H7 (cell line): ENCODE measurements at regions not wholly inside any gene's neighbourhood (a gene's known extent, or its start where the extent isn't known, plus 50 kb on each side); places are given as distances from the start of the nearest gene placed in this dataset.
"Not testable (repeated sequence)": the region's sequence is repeated elsewhere in the genome, so short reads cannot be mapped to it uniquely, and the experiment has no call there.

Experiments used
- DNase-seq: peaks from one replicate; pipeline ENCODE4 v3.0.0; 2012
- H3K27me3 ChIP-seq: 2 replicates; pipeline ENCODE4 v1.6.0; 2011; ENCODE audit warnings: mild to moderate bottlenecking, low read length; ENCODE audit not compliant: control insufficient read depth, insufficient read depth
- H3K36me3 ChIP-seq: replicated peaks from 2 replicates; pipeline ENCODE4 v1.5.1; 2011; ENCODE audit warnings: low read length; ENCODE audit not compliant: control insufficient read depth, insufficient read depth
- H3K4me3 ChIP-seq: 2 replicates; pipeline ENCODE4 v1.5.1; 2011; ENCODE audit warnings: low read depth, mild to moderate bottlenecking, control low read depth, low read length, moderate library complexity; ENCODE audit not compliant: insufficient read depth

GRCh38 chr12:114160445-114160844 lies 194.3 kb upstream of the RBM19 start:
- DNase-seq = no peak
- Histone ChIP-seq H3K4me3 (no peak overlapping the region), H3K36me3 (no peaks in the 10 kb centered on the region), H3K27me3 (no peaks in the 10 kb centered on the region)

GRCh38 chr12:114152890-114153289 lies 186.8 kb upstream of the RBM19 start:
- Histone ChIP-seq H3K27me3 (peaks cover 2% of the 10 kb centered on the region; the same call in 1 of the 2 replicates), H3K36me3 (no peaks in the 10 kb centered on the region), H3K4me3 (no peak overlapping the region)
- no peak for DNase-seq

DNA sequence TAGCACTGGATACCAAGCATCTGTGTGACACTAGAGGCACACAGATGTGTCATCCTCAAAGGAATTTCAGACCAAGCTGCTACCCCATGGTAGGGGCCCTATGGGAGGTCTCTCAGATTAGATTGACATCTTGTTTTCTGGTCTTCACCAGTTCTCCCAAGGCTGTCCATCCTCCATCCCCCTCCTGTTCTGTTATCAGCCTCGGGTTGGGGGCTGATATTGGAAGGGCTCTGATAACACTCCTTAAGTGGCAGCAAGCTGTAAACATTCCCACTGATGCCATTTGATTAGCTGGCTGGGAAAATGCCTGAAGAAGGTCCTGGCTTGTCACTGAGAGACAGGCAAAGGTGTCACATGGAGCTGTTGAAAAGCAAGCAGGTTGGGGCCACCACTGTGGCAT lies 185.9 kb upstream of the RBM19 start:
- no peaks in the 10 kb centered on the region for H3K36me3 ChIP-seq
- H3K27me3 ChIP-seq = peaks cover 2% of the 10 kb centered on the region; the same call in 1 of the 2 replicates
- H3K4me3 ChIP-seq = no peak overlapping the region
- DNase-seq = no peak

GRCh38 chr12:114150584-114150983 lies 184.5 kb upstream of the RBM19 start:
- DNase-seq, H3K4me3 ChIP-seq, H3K36me3 ChIP-seq, H3K27me3 ChIP-seq: not testable (repeated sequence)

DNA sequence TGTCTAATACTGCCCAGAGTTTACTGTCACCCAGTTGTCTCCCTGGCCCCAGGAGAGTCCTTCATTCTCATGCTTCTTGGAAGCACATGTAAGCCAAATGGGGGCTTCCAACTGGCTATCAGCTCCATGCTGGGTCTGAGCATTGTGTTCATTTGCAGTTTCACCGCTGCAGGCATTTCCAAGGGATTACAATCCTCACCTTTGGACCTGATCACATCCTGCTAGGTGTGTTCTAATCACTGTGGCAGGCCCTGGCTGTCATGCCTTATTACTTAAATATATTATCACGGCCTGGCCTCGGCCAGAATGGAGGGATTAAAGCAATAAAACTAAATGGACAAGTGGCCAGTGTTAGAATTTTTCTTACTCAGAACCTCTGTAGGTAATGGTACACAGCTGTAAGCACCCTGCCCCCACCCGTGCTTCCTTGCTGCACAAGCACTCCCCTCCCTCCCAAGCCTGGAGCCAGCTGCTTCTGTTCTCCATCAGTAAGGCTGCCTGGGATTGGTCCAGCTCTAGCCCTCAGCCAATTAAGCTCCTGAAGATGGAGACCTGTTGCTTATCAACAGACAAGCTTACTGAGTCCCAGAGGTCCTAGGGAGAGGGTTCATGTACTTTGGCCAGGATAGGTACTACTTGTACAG lies 175.9 kb upstream of the RBM19 start:
- Histone ChIP-seq H3K36me3 (no peaks in the 10 kb centered on the region), H3K4me3 (no peak overlapping the region), H3K27me3 (no peaks in the 10 kb centered on the region)
- no peak for DNase-seq

DNA sequence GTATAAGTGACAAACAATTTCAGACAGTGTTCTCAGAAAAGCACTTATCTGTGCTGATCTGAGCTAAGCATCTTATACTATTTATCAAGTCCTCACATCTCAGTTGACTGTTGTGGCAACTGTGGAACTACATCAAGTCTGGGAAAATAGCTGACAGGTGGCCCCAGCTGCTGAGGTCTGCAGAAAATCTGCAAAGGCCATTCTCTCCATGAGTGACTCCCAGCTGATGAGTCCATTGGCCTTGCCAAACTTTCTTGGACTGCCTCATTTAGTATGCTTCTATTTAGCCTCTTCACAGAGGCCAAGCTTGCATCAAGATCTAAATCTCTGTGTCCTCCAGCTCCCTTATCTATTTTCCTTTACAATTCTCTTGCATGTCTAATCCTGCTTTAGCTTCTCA lies 174.5 kb upstream of the RBM19 start:
- Histone ChIP-seq H3K36me3 (no peaks in the 10 kb centered on the region), H3K27me3 (no peaks in the 10 kb centered on the region), H3K4me3 (no peak overlapping the region)
- DNase-seq = no peak

DNA sequence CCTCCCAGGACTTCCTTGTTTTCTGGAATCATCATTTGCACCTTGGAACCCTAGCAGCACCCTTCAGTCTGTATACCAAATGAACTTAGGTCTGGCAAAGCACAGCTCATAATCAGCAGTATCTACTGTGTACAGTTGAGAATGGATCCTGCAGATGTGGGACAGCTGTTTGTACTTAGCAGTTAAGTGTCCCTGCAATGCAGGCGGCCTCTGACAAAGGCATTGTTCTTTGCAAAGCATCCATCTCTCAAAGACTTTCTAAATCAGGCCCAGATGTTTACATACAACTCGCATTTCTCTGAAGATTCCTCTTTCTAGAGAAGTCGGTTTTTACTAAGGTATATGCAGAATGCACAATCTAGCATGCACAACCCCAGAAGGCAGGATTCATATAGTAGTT lies 170.5 kb upstream of the RBM19 start:
- H3K36me3 ChIP-seq = no peaks in the 10 kb centered on the region
- H3K4me3 ChIP-seq = no peak overlapping the region
- DNase-seq = no peak
- no peaks in the 10 kb centered on the region for H3K27me3 ChIP-seq

- Histone ChIP-seq H3K36me3 (no peaks in the 10 kb centered on the region), H3K4me3 (no peak overlapping the region), H3K27me3 (no peaks in the 10 kb centered on the region)
- DNase-seq = no peak
These were observed 168.8 kb upstream of the RBM19 start for GRCh38 chr12:114134922-114135321.

DNA sequence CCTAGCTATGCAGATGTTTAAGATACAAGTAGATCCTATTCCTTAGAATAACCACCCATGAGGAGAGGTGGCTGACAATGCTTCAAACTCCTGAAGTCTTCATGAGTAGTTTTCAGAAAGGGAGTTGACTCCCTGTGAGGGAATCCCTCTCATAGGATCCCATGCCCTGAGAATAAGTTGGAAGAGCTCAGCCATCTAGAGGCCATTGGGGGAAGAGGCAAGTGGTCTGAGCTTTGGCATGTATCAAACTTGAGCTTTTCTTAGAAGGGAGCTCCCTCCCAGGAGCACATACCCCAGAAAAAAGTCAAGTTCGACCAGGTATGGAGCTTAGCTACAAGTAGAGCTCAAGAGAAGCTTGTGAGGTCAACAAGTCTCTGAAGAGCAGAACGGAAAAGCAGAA lies 165.7 kb upstream of the RBM19 start:
- H3K4me3 ChIP-seq = no peak overlapping the region
- H3K27me3 ChIP-seq = no peaks in the 10 kb centered on the region
- no peaks in the 10 kb centered on the region for H3K36me3 ChIP-seq
- DNase-seq = peak; percentile 24

DNA sequence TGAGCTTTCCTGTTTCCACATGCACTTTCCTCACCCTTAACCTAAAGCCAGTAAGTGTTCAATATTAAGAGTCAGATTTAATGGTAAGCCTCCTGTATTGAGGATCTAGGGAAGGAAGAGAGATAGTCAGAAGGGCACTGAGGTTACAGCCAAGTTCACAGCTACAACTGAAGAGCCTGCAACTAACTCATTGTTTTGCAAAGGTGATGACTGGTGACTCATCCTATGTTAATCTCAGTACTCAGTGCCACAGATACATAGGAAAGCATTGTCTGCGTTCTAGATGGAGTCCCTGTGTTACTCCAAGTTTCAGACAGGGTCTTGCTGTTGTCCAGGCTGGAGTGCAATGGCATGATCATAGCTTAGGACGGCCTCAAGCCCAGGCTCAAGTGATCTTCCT lies 157.0 kb upstream of the RBM19 start:
- Histone ChIP-seq H3K4me3 (no peak overlapping the region), H3K36me3 (no peaks in the 10 kb centered on the region), H3K27me3 (no peaks in the 10 kb centered on the region)
- peak; percentile 13 for DNase-seq

GRCh38 chr12:114122016-114122415 lies 155.9 kb upstream of the RBM19 start:
- DNase-seq = no peak
- no peaks in the 10 kb centered on the region for H3K36me3 ChIP-seq

GRCh38 chr12:114119316-114119715 lies 153.2 kb upstream of the RBM19 start:
- Histone ChIP-seq H3K27me3 (no peaks in the 10 kb centered on the region), H3K36me3 (no peaks in the 10 kb centered on the region), H3K4me3 (no peak overlapping the region)
- DNase-seq = no peak

More at GRCh38 chr12:114122016-114122415, 155.9 kb upstream of the RBM19 start:
- Histone ChIP-seq H3K27me3 (no peaks in the 10 kb centered on the region), H3K4me3 (no peak overlapping the region)

- H3K36me3 ChIP-seq = no peaks in the 10 kb centered on the region
- no peak for DNase-seq
- H3K4me3 ChIP-seq = no peak overlapping the region
- H3K27me3 ChIP-seq = no peaks in the 10 kb centered on the region
These were observed 130.3 kb upstream of the RBM19 start for GRCh38 chr12:114096461-114096860.

- no peaks in the 10 kb centered on the region for H3K27me3 ChIP-seq
- DNase-seq = no peak
- H3K4me3 ChIP-seq = no peak overlapping the region
- no peaks in the 10 kb centered on the region for H3K36me3 ChIP-seq
These were observed 127.4 kb upstream of the RBM19 start for GRCh38 chr12:114093520-114093919.

GRCh38 chr12:114092981-114093380 lies 126.9 kb upstream of the RBM19 start:
- Histone ChIP-seq H3K36me3 (no peaks in the 10 kb centered on the region), H3K27me3 (no peaks in the 10 kb centered on the region), H3K4me3 (no peak overlapping the region)

DNA sequence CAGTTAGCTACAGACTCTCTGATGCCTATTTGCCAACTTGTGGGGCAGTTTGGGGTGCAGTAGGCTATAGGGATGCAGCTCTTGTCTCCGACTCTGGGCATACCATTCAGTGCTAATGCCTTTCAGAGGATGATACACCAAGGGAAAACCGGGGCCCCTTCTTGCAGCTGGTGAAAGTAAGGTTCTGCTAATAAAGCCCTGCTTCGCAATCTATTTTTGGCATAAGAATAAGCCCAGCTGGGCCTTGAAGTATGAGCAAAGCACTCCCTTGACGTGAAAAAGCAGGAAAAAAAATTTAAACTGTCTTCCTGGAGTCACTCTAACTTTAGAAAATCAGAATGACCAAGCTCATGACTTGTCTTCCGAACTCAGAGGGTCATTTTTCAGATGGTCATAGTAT lies 124.1 kb upstream of the RBM19 start:
- no peaks in the 10 kb centered on the region for H3K36me3 ChIP-seq
- DNase-seq = no peak
- H3K4me3 ChIP-seq = no peak overlapping the region
- no peaks in the 10 kb centered on the region for H3K27me3 ChIP-seq

More at GRCh38 chr12:114092981-114093380, 126.9 kb upstream of the RBM19 start:
- DNase-seq = no peak
